DND-41 (cell line): ENCODE measurements at regions not wholly inside any gene's neighbourhood (a gene's known extent, or its start where the extent isn't known, plus 50 kb on each side); places are given as distances from the start of the nearest gene placed in this dataset.
"Not testable (repeated sequence)": the region's sequence is repeated elsewhere in the genome, so short reads cannot be mapped to it uniquely, and the experiment has no call there.

ENCODE experiments used
- ATAC-seq: fragments of 200-7000 bp; cut with Tn5 transposase; 3 replicates; pipeline ENCODE4 v1.9.1; 2021; ENCODE audit warnings: low read depth; ENCODE audit not compliant: insufficient read depth
- DNase-seq: peaks from one replicate; pipeline ENCODE4 v3.0.0-alpha.2; 2020
- H2AFZ ChIP-seq: 2 replicates; pipeline ENCODE4 v1.6.0; 2012; ENCODE audit warnings: low read depth, low read length
- H3K27ac ChIP-seq: 2 replicates; pipeline ENCODE4 v1.5.1; 2012; ENCODE audit warnings: low read length, inconsistent platforms
- H3K27me3 ChIP-seq: fragments of 200-600 bp; sonication (generic); 2 replicates; pipeline ENCODE4 v1.6.0; 2012; ENCODE audit warnings: low read length, mild to moderate bottlenecking, inconsistent platforms; ENCODE audit not compliant: insufficient read depth, poor library complexity
- H3K36me3 ChIP-seq: 2 replicates; pipeline ENCODE4 v1.5.1; 2012; ENCODE audit warnings: low read length, inconsistent platforms; ENCODE audit not compliant: insufficient read depth
- H3K4me1 ChIP-seq: 2 replicates; pipeline ENCODE4 v1.5.1; 2012; ENCODE audit warnings: mild to moderate bottlenecking, low read length; ENCODE audit not compliant: insufficient read depth
- H3K4me2 ChIP-seq: 2 replicates; pipeline ENCODE4 v1.6.0; 2012; ENCODE audit warnings: mild to moderate bottlenecking, moderate library complexity, low read length, inconsistent platforms; ENCODE audit not compliant: insufficient read depth
- H3K4me3 ChIP-seq, 2 experiments: fragments of 200-600 bp in 1 of 2; shearing (Covaris generic) in 1 of 2; 2 replicates each; pipeline ENCODE4 v1.5.1; 2012 to 2016; ENCODE audit warnings: inconsistent platforms in 2 of 2, low read length in 2 of 2, mild to moderate bottlenecking in 2 of 2, low read depth in 1 of 2, moderate library complexity in 1 of 2
- H3K79me2 ChIP-seq: 2 replicates; pipeline ENCODE4 v1.6.0; 2012; ENCODE audit warnings: low read length, inconsistent platforms; ENCODE audit not compliant: insufficient read depth
- H3K9ac ChIP-seq: 2 replicates; pipeline ENCODE4 v1.6.0; 2012; ENCODE audit warnings: low read depth, mild to moderate bottlenecking, inconsistent platforms, low read length, moderate library complexity
- H3K9me3 ChIP-seq: 2 replicates; pipeline ENCODE4 v1.5.1; 2012; ENCODE audit warnings: low read length, moderate library complexity, mild to moderate bottlenecking, inconsistent platforms; ENCODE audit not compliant: insufficient read depth, severe bottlenecking
- H4K20me1 ChIP-seq: 2 replicates; pipeline ENCODE4 v1.6.0; 2012; ENCODE audit warnings: low read length; ENCODE audit not compliant: insufficient read depth
- CTCF ChIP-seq: IDR thresholded peaks from 2 replicates; pipeline ENCODE4 v1.5.1; 2012; ENCODE audit warnings: borderline replicate concordance, low read length, moderate library complexity, mild to moderate bottlenecking; ENCODE audit not compliant: poor library complexity, severe bottlenecking; ENCODE audit errors: extremely low read depth
- EZH2 ChIP-seq: IDR thresholded peaks from 3 replicates; pipeline ENCODE4 v1.6.1; 2012; ENCODE audit warnings: borderline replicate concordance, low read depth, mild to moderate bottlenecking, moderate library complexity, low read length, inconsistent platforms; ENCODE audit not compliant: severe bottlenecking

- Histone ChIP-seq H3K27ac (no peak overlapping the region), H3K27me3 (no peaks in the 10 kb centered on the region), H3K9me3 (no peaks in the 10 kb centered on the region), H3K4me1 (no peaks in the 10 kb centered on the region), H3K79me2 (no peaks in the 10 kb centered on the region), H4K20me1 (no peaks in the 10 kb centered on the region), H3K9ac (no peak overlapping the region), H3K4me3 (no peak overlapping the region), H2AFZ (no peak overlapping the region), H3K36me3 (no peaks in the 10 kb centered on the region), H3K4me2 (no peak overlapping the region)
- TF ChIP-seq CTCF, result no peak
- DNase-seq (no peak), ATAC-seq (no peak)
Observed at GRCh38 chr2:163943403-163944346, 207.9 kb upstream of the FIGN start.

- no peaks in the 10 kb centered on the region for H3K36me3 ChIP-seq
- H3K27ac ChIP-seq, result no peak overlapping the region
- no peaks in the 10 kb centered on the region for H3K4me1 ChIP-seq
- H3K4me3 ChIP-seq, result no peak overlapping the region
- DNase-seq (no peak), ATAC-seq (no peak)
- H2AFZ ChIP-seq, result no peak overlapping the region
- H3K27me3 ChIP-seq, result no peaks in the 10 kb centered on the region
- H3K4me2 ChIP-seq, result no peak overlapping the region
- TF ChIP-seq EZH2 (no peak), CTCF (no peak)
- H3K9me3 ChIP-seq, result no peaks in the 10 kb centered on the region
- H4K20me1 ChIP-seq, result no peaks in the 10 kb centered on the region
- no peaks in the 10 kb centered on the region for H3K79me2 ChIP-seq
- no peak overlapping the region for H3K9ac ChIP-seq
Observed at GRCh38 chr2:163934131-163934530, 198.3 kb upstream of the FIGN start.

GRCh38 chr2:163919717-163920116 is 183.9 kb upstream of the FIGN start:
- DNase-seq (no peak), ATAC-seq (no peak)
- Histone ChIP-seq H3K36me3 (no peaks in the 10 kb centered on the region), H3K27me3 (no peaks in the 10 kb centered on the region), H3K4me3 (no peak overlapping the region), H3K4me2 (no peak overlapping the region), H3K9me3 (no peaks in the 10 kb centered on the region), H2AFZ (no peak overlapping the region), H3K9ac (no peak overlapping the region), H3K4me1 (no peaks in the 10 kb centered on the region), H3K27ac (no peak overlapping the region), H4K20me1 (no peaks in the 10 kb centered on the region), H3K79me2 (no peaks in the 10 kb centered on the region)
- no peak for TF ChIP-seq CTCF
- no peak for TF ChIP-seq EZH2

- not testable (repeated sequence) for H3K36me3 ChIP-seq, H3K4me3 ChIP-seq, H3K4me1 ChIP-seq, H3K27me3 ChIP-seq, DNase-seq, H3K9ac ChIP-seq, H3K4me2 ChIP-seq, ATAC-seq, H3K27ac ChIP-seq, H2AFZ ChIP-seq, H4K20me1 ChIP-seq, H3K79me2 ChIP-seq, H3K9me3 ChIP-seq
Observed at GRCh38 chr2:163914486-163914885, 178.7 kb upstream of the FIGN start.

GRCh38 chr2:163913532-163913944 is 177.7 kb upstream of the FIGN start:
- H3K4me2 ChIP-seq, H3K36me3 ChIP-seq, H3K27me3 ChIP-seq, H3K79me2 ChIP-seq, H3K4me3 ChIP-seq, H3K27ac ChIP-seq, ATAC-seq, H3K4me1 ChIP-seq, H3K9me3 ChIP-seq, DNase-seq, H3K9ac ChIP-seq, H2AFZ ChIP-seq, H4K20me1 ChIP-seq: not testable (repeated sequence)
